ENCODE measurements at regions not wholly inside any gene's neighbourhood (a gene's known extent, or its start where the extent isn't known, plus 50 kb on each side); places are given as distances from the start of the nearest gene placed in this dataset.

- H3K4me3 Mint-ChIP-seq: no peak overlapping the region
- ATAC-seq (no peak), DNase-seq (ENCODE audit: low spot score in 2 of 2) (no peak)
- no peaks in the 10 kb centered on the region for H3K4me1 Mint-ChIP-seq
- no peaks in the 10 kb centered on the region for H3K9me3 Mint-ChIP-seq
- no peak overlapping the region for H3K27ac Mint-ChIP-seq
- no peaks in the 10 kb centered on the region for H3K36me3 Mint-ChIP-seq
Measured at GRCh38 chr4:174438711-174439110, 83.6 kb downstream of the HPGD start.

- DNase-seq (ENCODE audit: low spot score in 2 of 2): no peak
- peaks cover 2% of the 10 kb centered on the region for H3K9me3 Mint-ChIP-seq
- H3K36me3 Mint-ChIP-seq: no peaks in the 10 kb centered on the region
- no peaks in the 10 kb centered on the region for H3K4me1 Mint-ChIP-seq
- no peak for ATAC-seq
- H3K4me3 Mint-ChIP-seq: no peak overlapping the region
- no peak overlapping the region for H3K27ac Mint-ChIP-seq
Measured at GRCh38 chr4:174437749-174438148, 84.5 kb downstream of the HPGD start.

GRCh38 chr4:174437324-174437723, 85.0 kb downstream of the HPGD start:
- Mint-ChIP-seq H3K9me3 (peaks cover 2% of the 10 kb centered on the region), H3K4me3 (no peak overlapping the region), H3K4me1 (no peaks in the 10 kb centered on the region), H3K36me3 (no peaks in the 10 kb centered on the region), H3K27ac (no peak overlapping the region)
- no peak for ATAC-seq
- DNase-seq (ENCODE audit: low spot score in 2 of 2): no peak

GRCh38 chr4:174436377-174436776, 85.9 kb downstream of the HPGD start:
- Mint-ChIP-seq H3K4me1 (no peaks in the 10 kb centered on the region), H3K27ac (no peak overlapping the region), H3K4me3 (no peak overlapping the region), H3K36me3 (no peaks in the 10 kb centered on the region), H3K9me3 (peaks cover 2% of the 10 kb centered on the region)
- ATAC-seq (no peak), DNase-seq (ENCODE audit: low spot score in 2 of 2) (no peak)

GRCh38 chr4:174435974-174436373, 86.3 kb downstream of the HPGD start:
- ATAC-seq: no peak
- no peaks in the 10 kb centered on the region for H3K36me3 Mint-ChIP-seq
- H3K27ac Mint-ChIP-seq: no peak overlapping the region
- H3K4me1 Mint-ChIP-seq: no peaks in the 10 kb centered on the region
- peaks cover 2% of the 10 kb centered on the region for H3K9me3 Mint-ChIP-seq
- no peak for DNase-seq (ENCODE audit: low spot score in 2 of 2)
- H3K4me3 Mint-ChIP-seq: no peak overlapping the region

- Mint-ChIP-seq H3K36me3 (no peaks in the 10 kb centered on the region), H3K4me1 (no peaks in the 10 kb centered on the region), H3K27ac (no peak overlapping the region), H3K4me3 (no peak overlapping the region), H3K9me3 (peaks cover 2% of the 10 kb centered on the region)
- no peak for ATAC-seq
- no peak for DNase-seq (ENCODE audit: low spot score in 2 of 2)
Measured at GRCh38 chr4:174434455-174434854, 87.8 kb downstream of the HPGD start.

GRCh38 chr4:174430576-174430975, 91.7 kb downstream of the HPGD start:
- Mint-ChIP-seq H3K36me3 (no peaks in the 10 kb centered on the region), H3K27ac (no peak overlapping the region), H3K4me3 (no peak overlapping the region), H3K9me3 (peaks cover 2% of the 10 kb centered on the region), H3K4me1 (no peaks in the 10 kb centered on the region)
- DNase-seq (ENCODE audit: low spot score in 2 of 2) (no peak), ATAC-seq (no peak)

GRCh38 chr4:174429701-174430410, 92.4 kb downstream of the HPGD start:
- no peak for DNase-seq (ENCODE audit: low spot score in 2 of 2)
- Mint-ChIP-seq H3K27ac (no peak overlapping the region), H3K4me1 (no peaks in the 10 kb centered on the region), H3K9me3 (peaks cover 2% of the 10 kb centered on the region), H3K36me3 (no peaks in the 10 kb centered on the region), H3K4me3 (no peak overlapping the region)
- ATAC-seq: no peak

- no peak overlapping the region for H3K4me3 Mint-ChIP-seq
- DNase-seq (ENCODE audit: low spot score in 2 of 2) (no peak), ATAC-seq (no peak)
- no peaks in the 10 kb centered on the region for H3K36me3 Mint-ChIP-seq
- H3K4me1 Mint-ChIP-seq: peaks cover 8% of the 10 kb centered on the region
- H3K27ac Mint-ChIP-seq: no peak overlapping the region
- H3K9me3 Mint-ChIP-seq: no peaks in the 10 kb centered on the region
Measured at GRCh38 chr4:174427571-174428140, 94.6 kb downstream of the HPGD start.

GRCh38 chr4:174425669-174426068, 96.6 kb downstream of the HPGD start:
- no peaks in the 10 kb centered on the region for H3K9me3 Mint-ChIP-seq
- no peak overlapping the region for H3K27ac Mint-ChIP-seq
- no peaks in the 10 kb centered on the region for H3K36me3 Mint-ChIP-seq
- ATAC-seq (no peak), DNase-seq (ENCODE audit: low spot score in 2 of 2) (no peak)
- peaks cover 8% of the 10 kb centered on the region for H3K4me1 Mint-ChIP-seq
- no peak overlapping the region for H3K4me3 Mint-ChIP-seq

- Mint-ChIP-seq H3K4me1 (peaks cover 15% of the 10 kb centered on the region), H3K9me3 (no peaks in the 10 kb centered on the region), H3K27ac (no peak overlapping the region), H3K36me3 (no peaks in the 10 kb centered on the region), H3K4me3 (no peak overlapping the region)
- DNase-seq (ENCODE audit: low spot score in 2 of 2): no peak
- ATAC-seq: peak; percentile 99
Measured at GRCh38 chr4:174423257-174423944, 98.9 kb downstream of the HPGD start.

GRCh38 chr4:174422893-174423256, 99.4 kb downstream of the HPGD start:
- peaks cover 15% of the 10 kb centered on the region for H3K4me1 Mint-ChIP-seq
- H3K36me3 Mint-ChIP-seq: no peaks in the 10 kb centered on the region
- H3K27ac Mint-ChIP-seq: no peak overlapping the region
- no peaks in the 10 kb centered on the region for H3K9me3 Mint-ChIP-seq
- no peak for ATAC-seq
- DNase-seq (ENCODE audit: low spot score in 2 of 2): no peak
- H3K4me3 Mint-ChIP-seq: no peak overlapping the region

- H3K4me1 Mint-ChIP-seq: peaks cover 15% of the 10 kb centered on the region
- DNase-seq (ENCODE audit: low spot score in 2 of 2): no peak
- no peak for ATAC-seq
- H3K9me3 Mint-ChIP-seq: no peaks in the 10 kb centered on the region
- peak overlapping the region; percentile 2 for H3K4me3 Mint-ChIP-seq
- H3K36me3 Mint-ChIP-seq: no peaks in the 10 kb centered on the region
- peak overlapping the region; percentile 4 for H3K27ac Mint-ChIP-seq
Measured at GRCh38 chr4:174420316-174420715, 102.0 kb downstream of the HPGD start.

GRCh38 chr4:174418640-174419212, 103.6 kb downstream of the HPGD start:
- Mint-ChIP-seq H3K4me3 (no peak overlapping the region), H3K27ac (no peak overlapping the region), H3K36me3 (no peaks in the 10 kb centered on the region), H3K4me1 (peaks cover 15% of the 10 kb centered on the region), H3K9me3 (no peaks in the 10 kb centered on the region)
- no peak for DNase-seq (ENCODE audit: low spot score in 2 of 2)
- ATAC-seq: no peak

GRCh38 chr4:174408841-174409552, 113.3 kb downstream of the HPGD start:
- ATAC-seq (no peak), DNase-seq (ENCODE audit: low spot score in 2 of 2) (no peak)
- H3K36me3 Mint-ChIP-seq: no peaks in the 10 kb centered on the region
- no peak overlapping the region for H3K4me3 Mint-ChIP-seq
- no peak overlapping the region for H3K27ac Mint-ChIP-seq
- H3K9me3 Mint-ChIP-seq: no peaks in the 10 kb centered on the region
- no peaks in the 10 kb centered on the region for H3K4me1 Mint-ChIP-seq
